GM19467 (cell line): ENCODE measurements at regions not wholly inside any gene's neighbourhood (a gene's known extent, or its start where the extent isn't known, plus 50 kb on each side); places are given as distances from the start of the nearest gene placed in this dataset.
A peak's percentile ranks its signal among the peaks of the same experiment; 100 is the strongest.

ENCODE experiments used
- ATAC-seq: cut with Tn5 transposase; IDR thresholded peaks from one replicate; pipeline ENCODE4 v1.9.1; 2021; ENCODE audit warnings: mild to moderate bottlenecking, moderate library complexity; ENCODE audit not compliant: unreplicated experiment

DNA sequence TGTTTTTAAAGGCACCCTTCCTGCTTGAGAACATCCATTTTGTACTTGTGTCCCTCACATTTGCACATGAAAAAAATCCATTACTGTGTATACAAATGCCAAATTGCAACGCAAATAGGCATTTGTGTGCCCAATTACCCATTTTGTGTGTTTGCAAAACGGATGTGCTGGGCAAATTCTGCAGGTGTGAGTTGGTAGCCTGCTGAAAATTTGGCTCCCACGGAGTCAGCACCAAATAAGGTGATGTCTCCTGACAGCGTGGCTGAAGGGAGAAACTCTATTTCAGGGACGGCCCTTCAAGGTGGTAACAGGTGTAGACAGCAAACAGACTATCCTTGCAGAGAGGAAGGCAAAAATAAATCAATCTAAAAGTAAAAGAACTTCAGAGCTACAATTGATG is 661.1 kb downstream of the BCL11A start:
- no peak for ATAC-seq

DNA sequence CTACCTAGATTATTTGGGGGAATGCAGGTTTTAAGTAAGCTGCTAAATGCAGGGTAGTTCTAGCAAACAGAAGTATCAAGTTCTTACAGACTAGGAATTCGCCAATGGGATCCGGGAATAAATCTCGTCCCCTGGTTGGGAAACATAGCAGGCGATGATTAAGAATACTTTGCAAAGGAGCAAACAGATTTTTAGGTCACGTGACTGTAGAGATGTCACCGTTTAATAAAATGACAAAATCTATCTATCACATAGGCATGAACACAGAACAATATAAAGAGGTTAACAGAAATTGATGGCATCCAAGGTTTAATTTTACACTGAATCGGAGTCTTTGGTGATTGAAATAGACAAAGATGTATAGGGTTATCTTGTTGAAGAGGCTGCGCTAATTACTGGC is 664.1 kb downstream of the BCL11A start:
- no peak for ATAC-seq

DNA sequence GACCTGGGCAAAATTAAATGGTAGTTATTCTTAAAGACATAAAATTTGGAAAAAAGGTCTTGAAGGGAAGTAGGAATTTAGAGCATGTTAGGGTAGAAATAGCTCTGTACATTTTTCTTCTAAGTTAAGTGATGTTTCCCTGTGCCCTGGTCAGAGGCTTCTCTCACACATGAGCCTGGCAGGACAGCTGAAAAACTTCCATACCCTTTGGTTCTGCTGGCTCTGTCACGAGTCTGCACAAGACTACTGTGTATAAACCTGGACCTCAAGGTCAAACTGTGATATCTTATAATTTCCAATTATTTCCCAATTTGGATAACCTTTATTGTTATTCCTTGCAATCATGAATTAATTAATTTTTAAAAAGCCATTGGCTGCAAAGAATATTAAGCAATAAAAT is 664.7 kb downstream of the BCL11A start:
- no peak for ATAC-seq

DNA sequence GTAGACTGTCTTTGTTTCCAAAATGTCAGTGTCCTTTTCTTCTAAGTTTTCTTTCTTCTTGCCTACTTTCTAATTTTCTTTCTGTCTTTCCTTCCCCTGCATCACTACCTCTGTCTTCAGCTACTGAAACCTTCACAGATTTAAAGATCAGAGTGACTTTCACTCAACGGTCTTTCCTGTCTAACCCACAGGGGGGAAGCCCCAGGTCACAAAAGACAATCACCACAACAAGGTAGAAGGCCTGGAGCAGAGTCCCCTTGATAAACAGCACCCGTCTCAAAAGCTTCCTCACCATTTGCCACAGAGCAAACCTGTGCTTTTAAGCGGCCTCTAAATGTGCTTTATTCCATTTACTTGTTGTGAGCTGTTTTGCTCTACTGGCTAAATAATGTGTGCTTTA is 665.4 kb downstream of the BCL11A start:
- ATAC-seq: peak; percentile 88

DNA sequence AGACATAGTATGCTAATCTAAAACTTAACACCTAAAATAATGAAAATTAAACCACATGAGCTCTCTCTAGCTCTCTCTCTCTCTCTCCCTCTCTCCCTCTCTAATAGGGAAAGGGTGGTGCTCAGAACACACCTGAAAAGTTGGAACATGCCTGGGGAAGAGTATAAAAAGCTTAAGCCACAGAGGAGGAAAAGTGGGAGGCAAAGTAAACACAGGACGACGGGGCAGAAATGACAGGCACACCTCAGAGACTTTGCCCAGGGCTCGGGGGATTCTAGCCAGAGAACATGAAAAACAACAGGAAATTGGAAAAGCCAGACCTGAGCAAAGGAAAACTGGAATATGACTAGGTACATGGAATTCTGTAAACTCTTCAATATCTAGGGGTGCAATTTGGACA is 666.1 kb downstream of the BCL11A start:
- ATAC-seq: no peak

DNA sequence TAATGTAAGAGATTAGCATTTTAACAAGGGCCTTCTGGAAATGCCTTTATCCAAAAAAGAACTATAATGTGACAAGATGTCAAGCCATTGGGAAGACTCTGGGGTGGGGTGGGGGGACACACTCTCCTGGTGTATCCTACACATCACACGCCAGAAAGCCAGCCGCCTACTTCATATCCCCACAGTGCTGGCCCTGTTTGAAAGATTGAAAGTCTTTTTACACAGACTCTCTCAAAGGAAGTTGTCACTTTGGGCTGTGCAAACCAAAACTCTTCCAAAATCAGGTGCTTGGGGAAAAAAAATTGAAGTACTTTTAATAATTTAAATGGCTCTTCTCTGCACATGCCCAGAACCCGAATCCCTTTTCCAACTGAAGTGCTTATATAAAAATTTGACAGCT is 666.7 kb downstream of the BCL11A start:
- no peak for ATAC-seq

DNA sequence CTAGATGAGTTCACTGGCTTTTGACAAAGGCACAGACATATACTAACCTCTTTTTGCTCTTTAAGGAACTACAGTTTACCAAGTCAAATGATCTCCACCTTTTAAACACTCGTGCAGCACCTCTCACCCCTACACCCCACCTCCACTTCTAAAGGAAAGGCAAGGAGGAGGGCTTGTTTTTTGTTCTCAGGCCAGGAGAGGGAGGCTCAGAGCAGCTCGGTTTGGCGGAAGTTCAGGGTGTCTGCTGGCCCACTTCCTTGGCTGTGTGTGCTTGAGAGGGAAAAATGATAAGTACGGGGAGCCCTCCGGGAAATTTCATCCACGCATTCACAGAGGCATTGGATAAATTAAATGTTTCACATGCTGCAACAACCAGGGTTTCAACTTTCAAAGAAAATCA is 667.9 kb downstream of the BCL11A start:
- no peak for ATAC-seq

DNA sequence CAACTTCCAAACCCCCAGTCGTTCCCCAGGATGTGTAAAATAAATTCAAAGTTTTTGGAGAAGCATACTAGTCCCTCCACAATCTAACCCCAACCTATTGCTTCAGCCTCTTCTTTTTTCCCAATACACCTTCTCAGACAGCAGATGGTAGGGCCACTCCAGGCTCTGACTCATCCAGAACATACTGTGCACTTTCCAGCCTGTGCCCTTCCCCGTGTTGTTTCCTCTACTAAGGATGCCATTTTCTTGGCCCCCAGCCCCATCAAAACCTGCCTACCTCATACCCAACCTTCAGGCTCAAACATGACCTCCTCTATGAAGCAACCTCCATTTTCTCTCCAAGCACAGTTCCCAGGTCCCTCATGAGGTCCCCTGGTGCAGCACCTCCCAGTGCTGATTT is 669.3 kb downstream of the BCL11A start:
- ATAC-seq: no peak

DNA sequence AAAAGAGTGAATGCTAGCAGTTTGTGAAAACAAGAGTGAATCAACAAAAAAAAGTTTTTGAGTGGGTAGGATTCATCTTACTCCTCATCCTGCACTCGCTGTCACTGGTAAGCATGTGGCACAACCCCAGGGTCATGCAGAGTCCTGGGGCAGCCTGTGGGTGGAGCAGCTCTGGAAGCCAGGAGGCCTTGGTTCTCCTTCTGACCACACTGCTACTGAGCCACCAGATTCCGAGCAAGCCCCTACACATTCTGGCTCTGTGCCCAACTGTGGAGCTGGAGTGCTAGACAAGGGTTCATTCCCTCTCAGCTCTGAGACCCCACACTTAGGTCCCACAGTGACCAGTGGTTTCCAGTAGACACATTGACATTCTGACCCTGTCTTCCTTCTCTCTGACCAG is 670.6 kb downstream of the BCL11A start:
- ATAC-seq: no peak

DNA sequence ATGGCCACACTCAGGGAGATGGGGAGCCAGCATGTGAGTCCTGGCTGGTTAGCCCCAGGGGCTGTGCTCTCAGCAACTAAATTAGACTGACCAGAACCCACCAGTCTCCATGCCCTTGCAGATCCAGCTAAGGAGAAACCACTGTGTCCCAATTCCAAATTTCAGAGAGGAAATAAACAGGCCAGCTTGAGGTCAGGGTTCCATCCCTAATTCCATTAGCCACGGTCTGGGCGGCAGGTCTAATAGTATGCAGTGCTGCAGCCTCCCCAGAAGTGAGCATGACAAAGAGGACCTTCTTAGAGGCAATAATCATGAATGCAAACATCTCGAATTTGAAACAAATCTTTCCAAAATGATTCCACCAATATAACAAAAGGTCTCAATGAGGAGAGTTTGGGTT is 671.2 kb downstream of the BCL11A start:
- no peak for ATAC-seq

DNA sequence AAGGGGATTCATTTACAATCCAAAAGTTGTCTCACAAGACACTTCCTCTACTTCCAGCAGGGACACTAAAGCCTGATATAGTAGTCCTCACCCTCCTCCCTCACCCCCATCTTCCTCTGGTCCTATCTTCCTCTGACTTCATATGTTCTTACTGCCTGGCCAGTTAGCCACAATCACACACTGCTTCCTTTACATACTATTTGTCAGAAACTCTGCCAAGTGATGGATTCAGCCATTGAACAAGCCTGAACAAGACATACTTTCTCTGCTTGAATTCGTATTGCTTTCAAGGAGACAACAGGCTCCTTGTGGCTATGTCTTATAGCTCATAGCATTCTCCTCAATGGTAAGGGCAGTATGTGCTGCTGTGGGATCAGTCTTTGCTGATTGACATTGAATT is 672.2 kb downstream of the BCL11A start:
- no peak for ATAC-seq

DNA sequence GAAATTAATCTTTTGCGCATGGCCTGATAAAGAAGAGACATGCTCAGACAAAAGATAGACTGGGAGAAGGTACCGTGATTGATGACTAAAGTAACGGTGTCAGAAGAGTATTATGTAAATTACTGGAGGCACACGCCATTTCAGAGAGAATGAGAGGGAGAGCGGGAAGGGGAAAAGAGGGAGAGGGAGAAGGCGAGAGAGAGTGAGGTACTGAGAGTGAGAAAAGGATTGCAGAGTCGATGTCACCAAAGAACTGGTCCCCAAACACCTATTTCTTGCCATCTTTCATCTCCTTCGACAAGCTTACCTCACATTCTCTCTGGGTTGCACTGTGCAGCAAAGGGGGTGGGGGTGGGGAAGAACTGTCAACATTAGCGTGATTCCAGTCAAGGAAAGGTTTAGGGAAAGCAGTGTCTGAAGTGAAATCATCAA is 673.7 kb downstream of the BCL11A start:
- ATAC-seq: no peak

DNA sequence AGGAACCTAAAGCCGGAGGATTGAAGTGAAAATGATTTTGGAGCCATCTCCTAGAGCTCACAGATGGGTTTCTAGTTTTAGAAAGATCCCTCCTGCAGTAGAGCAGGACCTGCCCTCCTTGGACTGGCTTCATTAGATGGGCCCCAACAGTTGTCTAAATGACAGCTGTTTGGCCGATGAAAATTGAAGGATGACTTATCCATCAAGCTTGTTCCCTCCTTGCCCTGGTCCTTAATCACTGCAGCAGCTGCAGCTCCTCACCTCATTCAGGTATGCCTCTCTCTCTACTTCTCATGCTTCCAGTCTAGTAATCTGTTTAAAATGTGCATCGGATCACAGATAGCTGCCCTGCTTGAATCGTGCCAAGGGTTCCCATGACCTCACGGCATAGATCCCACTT is 677.6 kb downstream of the BCL11A start:
- no peak for ATAC-seq

DNA sequence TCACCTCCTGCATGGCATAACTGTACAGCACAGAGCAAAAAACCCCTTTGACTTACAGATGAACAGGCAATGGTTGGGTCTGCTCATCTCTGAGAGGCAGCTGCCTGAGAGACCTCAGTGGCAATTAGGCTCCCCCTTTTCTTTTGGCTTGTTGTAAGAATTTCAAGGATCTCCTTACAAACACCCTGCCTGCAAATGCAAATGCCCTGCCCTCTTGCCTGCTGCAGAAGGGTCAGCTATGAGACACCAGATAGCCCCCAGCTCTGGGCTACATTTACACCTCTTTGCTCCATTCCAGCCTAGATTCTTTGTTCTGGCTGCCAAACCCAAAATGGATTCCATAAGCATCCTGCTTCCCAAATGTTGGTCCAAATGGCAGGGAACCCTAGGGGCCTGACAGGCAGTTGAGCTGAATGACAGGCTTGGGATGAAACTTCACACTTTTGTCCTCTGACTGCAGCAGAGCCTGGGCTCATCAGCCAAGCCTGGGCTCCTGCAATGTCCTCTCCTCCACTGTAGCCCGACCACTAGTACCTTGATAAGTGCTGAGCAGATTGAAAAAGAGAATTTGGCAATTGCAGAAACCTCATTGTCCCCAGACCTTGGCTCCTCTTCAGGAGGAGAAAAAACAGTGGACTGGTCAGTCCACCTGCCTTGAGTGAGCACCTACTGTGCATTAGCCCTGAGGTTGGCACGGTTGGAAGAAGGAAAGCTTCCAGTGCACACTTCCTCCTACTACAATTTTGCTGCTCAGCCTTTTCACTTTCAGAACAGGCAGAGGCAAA is 678.3 kb downstream of the BCL11A start:
- no peak for ATAC-seq

DNA sequence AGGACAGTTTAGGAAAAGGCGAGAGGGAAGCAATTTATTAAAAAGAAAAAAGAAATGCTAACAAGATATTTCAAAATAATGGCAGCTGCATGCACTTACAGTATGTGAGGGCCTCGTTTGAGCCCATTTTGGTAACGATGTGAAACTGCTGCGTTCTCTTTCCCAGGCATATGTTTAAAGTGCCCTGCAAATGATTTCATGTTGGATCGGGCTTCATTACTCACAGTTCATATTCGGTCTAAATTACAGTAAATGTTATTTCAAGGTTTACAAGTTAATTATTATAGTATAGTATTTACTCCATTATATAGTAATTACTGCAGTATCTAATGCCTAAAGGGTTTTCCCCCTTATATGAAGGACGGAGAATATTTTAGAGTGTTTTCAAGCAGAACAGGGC is 679.1 kb downstream of the BCL11A start:
- ATAC-seq: no peak

DNA sequence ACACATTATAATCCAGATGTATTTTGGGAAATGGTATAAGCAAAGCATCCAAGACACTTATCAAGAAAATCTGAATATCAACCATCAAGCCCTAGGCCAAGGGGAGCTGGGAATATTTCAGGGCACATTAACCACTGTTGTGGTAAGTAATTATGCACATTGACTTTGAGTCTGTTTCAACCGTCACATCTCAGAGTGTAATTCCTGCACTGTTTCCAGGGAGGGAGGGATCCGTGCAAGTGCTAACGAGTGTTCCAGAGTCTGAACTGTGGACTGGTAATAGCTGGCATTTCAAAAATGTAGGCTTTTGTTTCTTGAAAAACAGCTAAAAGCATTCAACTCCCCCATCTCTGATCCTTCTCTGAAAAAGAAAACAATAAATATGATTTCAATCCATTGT is 681.6 kb downstream of the BCL11A start:
- ATAC-seq: no peak

DNA sequence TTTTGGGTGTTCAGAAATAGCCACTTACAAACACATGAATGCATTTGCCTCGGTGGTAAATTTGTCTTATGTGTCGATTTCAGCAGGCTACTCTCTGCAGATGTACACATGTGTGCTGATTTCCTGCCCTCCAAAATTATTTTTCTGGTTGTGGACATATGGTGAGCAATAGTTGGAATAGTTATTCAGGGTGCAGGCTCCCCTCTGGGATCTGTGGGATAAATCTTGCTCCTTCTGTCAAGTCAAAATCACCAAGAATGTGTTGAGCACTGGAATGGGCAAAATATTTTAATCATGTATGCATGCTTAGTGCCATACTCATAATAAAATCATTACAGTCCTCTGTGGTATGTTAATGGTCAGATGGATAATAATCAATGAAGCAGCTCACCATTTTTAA is 684.5 kb downstream of the BCL11A start:
- ATAC-seq: no peak

DNA sequence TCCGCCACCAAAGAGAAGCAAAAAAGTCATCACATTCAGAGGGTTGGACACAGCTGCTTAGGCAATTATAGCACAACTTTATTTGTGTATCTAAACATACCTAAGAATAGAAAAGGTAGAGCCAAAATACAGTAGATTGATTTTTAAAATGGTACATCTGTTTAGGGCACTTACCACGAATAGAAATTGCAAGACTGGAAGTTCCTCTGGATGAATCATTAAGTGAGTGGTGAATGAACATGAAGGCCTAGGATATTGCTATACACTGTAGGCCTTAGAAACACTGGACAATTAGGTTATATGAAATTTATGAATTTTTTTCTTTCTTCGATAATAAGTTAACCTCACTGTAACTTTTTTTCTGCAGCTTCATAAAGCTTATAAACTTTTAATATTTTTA is 687.0 kb downstream of the BCL11A start:
- ATAC-seq: no peak

DNA sequence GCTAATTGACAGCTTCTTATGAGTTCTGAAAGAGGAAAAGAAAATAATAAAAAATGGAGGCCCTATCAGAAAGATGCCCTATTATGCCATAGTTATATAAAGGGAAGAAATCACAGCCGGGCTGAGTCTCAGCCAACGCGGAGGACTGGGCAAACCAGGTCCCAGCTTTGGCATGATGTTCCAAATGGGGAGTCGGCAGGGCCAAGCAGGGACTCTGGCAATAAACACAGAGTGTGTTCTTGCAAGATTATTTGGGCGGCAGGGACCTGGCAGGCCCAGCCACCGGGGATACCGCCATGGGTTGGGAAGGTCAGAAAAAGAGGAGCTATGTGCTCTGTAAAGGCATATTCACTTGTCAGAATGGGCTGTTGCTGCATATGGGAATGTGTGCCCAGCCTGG is 694.9 kb downstream of the BCL11A start:
- no peak for ATAC-seq

DNA sequence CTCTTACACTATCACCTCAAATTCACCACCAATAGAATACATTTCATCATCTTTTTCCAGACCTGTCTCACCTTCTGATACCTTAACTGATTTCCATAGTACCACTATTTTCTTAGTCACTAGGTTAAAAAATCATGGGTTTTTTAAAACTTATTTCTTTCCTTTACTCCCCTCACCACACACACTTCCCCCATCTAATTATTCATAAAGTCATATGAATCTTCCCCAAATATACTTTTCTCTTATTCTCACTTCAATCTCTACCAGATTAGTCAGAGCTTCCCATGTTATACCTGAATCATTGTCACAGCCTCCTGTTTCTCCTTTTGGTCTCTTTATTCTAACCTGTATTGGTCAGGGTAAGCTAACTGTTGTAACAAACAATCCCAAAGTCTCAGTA is 696.3 kb downstream of the BCL11A start:
- ATAC-seq: no peak

DNA sequence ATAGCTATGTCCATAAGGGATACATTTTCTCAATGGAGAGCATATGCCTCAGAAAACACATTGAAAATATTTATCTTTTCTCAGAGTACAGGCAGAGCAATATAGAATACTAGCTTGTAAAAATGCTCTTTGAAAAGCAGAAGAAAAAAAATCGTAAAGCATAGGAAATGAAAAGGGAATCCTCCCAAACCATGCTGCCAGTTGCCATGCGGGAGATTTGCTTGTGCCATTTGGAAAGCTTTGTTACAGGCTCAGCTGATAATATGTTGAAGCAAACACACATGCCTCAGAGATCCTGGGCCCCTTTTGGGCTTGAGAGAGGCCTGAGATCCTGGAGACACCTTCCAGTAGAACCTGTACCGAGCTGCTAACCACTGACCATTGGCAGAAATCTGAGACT is 697.1 kb downstream of the BCL11A start:
- ATAC-seq: no peak

DNA sequence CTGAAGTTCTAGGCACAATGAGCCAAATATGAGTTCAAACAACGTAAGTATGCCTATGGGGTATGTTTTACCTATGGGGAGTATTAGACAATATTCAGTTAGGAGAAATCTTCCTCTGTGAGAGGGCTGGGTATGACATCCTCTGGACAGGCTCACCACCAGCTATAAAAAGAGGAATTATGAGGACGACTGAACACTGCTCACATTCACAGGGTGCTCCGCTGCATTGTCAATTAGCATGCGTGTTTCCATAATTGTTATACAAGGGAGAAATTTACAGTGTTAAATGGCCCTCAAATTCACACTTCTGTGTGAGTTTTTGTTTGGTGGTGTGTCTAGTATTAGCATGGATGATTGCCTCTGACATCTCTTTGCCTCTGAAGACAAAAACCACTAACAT is 700.4 kb downstream of the BCL11A start:
- no peak for ATAC-seq

DNA sequence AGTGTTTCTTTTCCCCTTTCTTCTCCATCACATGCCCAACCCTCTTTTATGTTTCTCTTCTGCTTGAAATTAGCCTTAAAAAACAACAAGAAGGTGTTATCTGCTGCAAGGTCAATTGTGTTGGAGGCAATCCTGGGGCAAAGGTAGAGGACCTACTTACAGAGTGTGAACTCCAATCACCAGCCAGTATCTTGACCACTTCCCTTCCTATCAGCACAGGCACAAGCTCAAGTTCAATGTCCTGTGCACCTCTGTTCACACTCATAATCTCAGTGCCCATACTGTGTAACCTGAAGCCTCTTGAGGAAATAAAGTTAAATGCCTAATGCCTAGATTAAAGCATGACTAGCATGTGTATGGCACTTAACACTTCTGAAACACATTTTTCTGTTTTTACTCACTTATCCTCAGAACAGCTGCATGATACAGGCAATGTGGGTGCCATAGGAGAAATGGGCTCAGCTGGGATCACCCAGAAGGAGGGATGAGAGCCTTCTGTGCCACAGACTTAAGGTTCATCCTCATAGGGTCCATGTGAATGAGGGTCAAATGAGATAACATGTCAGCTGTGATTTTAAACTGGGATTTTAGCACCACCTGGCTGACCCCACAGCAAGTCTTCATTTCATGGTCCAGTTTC is 701.5 kb downstream of the BCL11A start:
- no peak for ATAC-seq
